NCI-H128 (cell line): ENCODE measurements at regions not wholly inside any gene's neighbourhood (a gene's known extent, or its start where the extent isn't known, plus 50 kb on each side); places are given as distances from the start of the nearest gene placed in this dataset.

Experiments
- DNase-seq: peaks from one replicate; lab custom pipeline; 2025; ENCODE audit not compliant: unreplicated experiment; lab: John Stamatoyannopoulos, UW

GRCh38 chr16:66290431-66290830 lies 76.1 kb upstream of the CDH5 start:
- no peak for DNase-seq

GRCh38 chr16:66289986-66290385 lies 76.5 kb upstream of the CDH5 start:
- no peak for DNase-seq

- DNase-seq = no peak
Measured at GRCh38 chr16:66289051-66289680, 77.3 kb upstream of the CDH5 start.

GRCh38 chr16:66287926-66288325 lies 78.6 kb upstream of the CDH5 start:
- no peak for DNase-seq

GRCh38 chr16:66287416-66287815 lies 79.1 kb upstream of the CDH5 start:
- DNase-seq = no peak

- no peak for DNase-seq
Measured at GRCh38 chr16:66286527-66286926, 80.0 kb upstream of the CDH5 start.

- DNase-seq = no peak
Measured at GRCh38 chr16:66278604-66279262, 87.8 kb upstream of the CDH5 start.

GRCh38 chr16:66278111-66278531 lies 88.4 kb upstream of the CDH5 start:
- DNase-seq = no peak

GRCh38 chr16:66277311-66278070 lies 89.0 kb upstream of the CDH5 start:
- DNase-seq = no peak

- no peak for DNase-seq
Measured at GRCh38 chr16:66275775-66276428, 90.6 kb upstream of the CDH5 start.

- no peak for DNase-seq
Measured at GRCh38 chr16:66274335-66275110, 92.0 kb upstream of the CDH5 start.

- no peak for DNase-seq
Measured at GRCh38 chr16:66273644-66274334, 92.7 kb upstream of the CDH5 start.

GRCh38 chr16:66273053-66273452 lies 93.4 kb upstream of the CDH5 start:
- DNase-seq = no peak

- DNase-seq = no peak
Measured at GRCh38 chr16:66272461-66272860, 94.0 kb upstream of the CDH5 start.

GRCh38 chr16:66271074-66272060 lies 95.1 kb upstream of the CDH5 start:
- DNase-seq = no peak

- no peak for DNase-seq
Measured at GRCh38 chr16:66270333-66270927, 96.1 kb upstream of the CDH5 start.

- no peak for DNase-seq
Measured at GRCh38 chr16:66269617-66270332, 96.7 kb upstream of the CDH5 start.
